ENCODE measurements at regions not wholly inside any gene's neighbourhood (a gene's known extent, or its start where the extent isn't known, plus 50 kb on each side); places are given as distances from the start of the nearest gene placed in this dataset.

- TF ChIP-seq CTCF (IDR thresholded peaks at IDR 0.05; ENCODE audit: low read depth, low read length, poor library complexity, severe bottlenecking) (no peak), EZH2phosphoT487 (IDR thresholded peaks at IDR 0.05; ENCODE audit: borderline replicate concordance, low read length) (no peak)
Measured at GRCh38 chr17:413706-414380, 61.2 kb upstream of the RPH3AL start.
